ENCODE measurements at regions not wholly inside any gene's neighbourhood (a gene's known extent, or its start where the extent isn't known, plus 50 kb on each side); places are given as distances from the start of the nearest gene placed in this dataset.

DNA sequence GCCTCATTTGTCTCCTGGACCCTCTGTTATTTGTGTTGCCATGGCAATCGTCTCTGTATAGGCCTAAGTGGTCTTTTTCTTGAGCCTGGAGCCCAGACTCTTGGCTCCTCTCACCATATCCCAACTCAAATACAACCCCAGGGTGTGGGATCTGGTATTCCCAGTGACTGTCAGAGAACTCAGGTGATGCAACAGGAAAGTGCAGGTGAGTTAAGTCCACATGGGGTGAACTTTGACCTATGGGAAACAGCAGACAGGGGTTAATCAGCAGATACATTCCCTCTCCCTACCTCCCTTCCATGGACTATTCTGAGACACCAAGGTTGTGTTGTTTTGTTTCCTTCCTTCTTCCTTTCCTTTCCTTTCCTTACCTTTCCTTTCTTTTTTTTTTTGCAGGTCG, 130.9 kb upstream of the RPS6KA3 start:
- Histone ChIP-seq H3K27ac (ENCODE audit: extremely low read depth, low read depth, low read length) (no peak overlapping the region), H3K9me1 (ENCODE audit: control insufficient read depth, insufficient read depth, low read length) (no peaks in the 10 kb centered on the region), H3K4me3 (no peak overlapping the region), H3K4me2 (ENCODE audit: insufficient read depth, low read length) (no peak overlapping the region), H4K20me1 (replicated peaks; ENCODE audit: control insufficient read depth, insufficient read depth, low read length) (no peaks in the 10 kb centered on the region), H3K36me3 (ENCODE audit: control insufficient read depth, insufficient read depth, low read length) (no peaks in the 10 kb centered on the region), H3K79me2 (ENCODE audit: control insufficient read depth, insufficient read depth, low read length) (no peaks in the 10 kb centered on the region), H3K9me3 (replicated peaks; ENCODE audit: control insufficient read depth, insufficient read depth, low read depth, low read length) (no peaks in the 10 kb centered on the region), H3K4me1 (replicated peaks in 1 of 2; ENCODE audit: control insufficient read depth in 2 of 2, insufficient read depth in 2 of 2, low read length in 2 of 2) (no peaks in the 10 kb centered on the region), H3K27me3 (ENCODE audit: control insufficient read depth in 2 of 2, insufficient read depth in 2 of 2, low read length in 2 of 2) (no peaks in the 10 kb centered on the region), H3K9ac (ENCODE audit: insufficient read depth in 1 of 2, low read depth in 2 of 2, low read length in 2 of 2) (no peak overlapping the region), H2AFZ (ENCODE audit: low read depth, low read length) (no peak overlapping the region)
- no peak for FAIRE-seq
- ChIA-PET CTCF (ENCODE audit: low intra/inter-chr PET ratio) (no interaction called here), POLR2A (no interaction called here)
- intact Hi-C loops (cut with micrococcal nuclease): no loop called here
- no peak for DNase-seq (ENCODE audit: extremely low read depth in 1 of 4, low spot score in 3 of 4)
- no TSS peak for BruUV-seq (replicated peaks)
- in situ Hi-C loops (cut with MboI): no loop called here
- 6% methylated on average over 2 of the region's 2 CpGs for WGBS (ENCODE audit: insufficient coverage, low coverage, missing lambda C conversion rate)
- no peak for ATAC-seq
- TF ChIP-seq FOXP1 (CRISPR knock-in tag; IDR thresholded peaks at IDR 0.05): no peak
- TF ChIP-seq NONO (IDR thresholded peaks at IDR 0.05; ENCODE audit: low read depth in 2 of 2, low read length in 1 of 2): no peak
- TF ChIP-seq, protein P1, sequence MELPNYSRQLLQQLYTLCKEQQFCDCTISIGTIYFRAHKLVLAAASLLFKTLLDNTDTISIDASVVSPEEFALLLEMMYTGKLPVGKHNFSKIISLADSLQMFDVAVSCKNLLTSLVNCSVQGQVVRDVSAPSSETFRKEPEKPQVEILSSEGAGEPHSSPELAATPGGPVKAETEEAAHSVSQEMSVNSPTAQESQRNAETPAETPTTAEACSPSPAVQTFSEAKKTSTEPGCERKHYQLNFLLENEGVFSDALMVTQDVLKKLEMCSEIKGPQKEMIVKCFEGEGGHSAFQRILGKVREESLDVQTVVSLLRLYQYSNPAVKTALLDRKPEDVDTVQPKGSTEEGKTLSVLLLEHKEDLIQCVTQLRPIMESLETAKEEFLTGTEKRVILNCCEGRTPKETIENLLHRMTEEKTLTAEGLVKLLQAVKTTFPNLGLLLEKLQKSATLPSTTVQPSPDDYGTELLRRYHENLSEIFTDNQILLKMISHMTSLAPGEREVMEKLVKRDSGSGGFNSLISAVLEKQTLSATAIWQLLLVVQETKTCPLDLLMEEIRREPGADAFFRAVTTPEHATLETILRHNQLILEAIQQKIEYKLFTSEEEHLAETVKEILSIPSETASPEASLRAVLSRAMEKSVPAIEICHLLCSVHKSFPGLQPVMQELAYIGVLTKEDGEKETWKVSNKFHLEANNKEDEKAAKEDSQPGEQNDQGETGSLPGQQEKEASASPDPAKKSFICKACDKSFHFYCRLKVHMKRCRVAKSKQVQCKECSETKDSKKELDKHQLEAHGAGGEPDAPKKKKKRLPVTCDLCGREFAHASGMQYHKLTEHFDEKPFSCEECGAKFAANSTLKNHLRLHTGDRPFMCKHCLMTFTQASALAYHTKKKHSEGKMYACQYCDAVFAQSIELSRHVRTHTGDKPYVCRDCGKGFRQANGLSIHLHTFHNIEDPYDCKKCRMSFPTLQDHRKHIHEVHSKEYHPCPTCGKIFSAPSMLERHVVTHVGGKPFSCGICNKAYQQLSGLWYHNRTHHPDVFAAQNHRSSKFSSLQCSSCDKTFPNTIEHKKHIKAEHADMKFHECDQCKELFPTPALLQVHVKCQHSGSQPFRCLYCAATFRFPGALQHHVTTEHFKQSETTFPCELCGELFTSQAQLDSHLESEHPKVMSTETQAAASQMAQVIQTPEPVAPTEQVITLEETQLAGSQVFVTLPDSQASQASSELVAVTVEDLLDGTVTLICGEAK (IDR thresholded peaks at IDR 0.05): no peak
- TF ChIP-seq, protein P1 (CRISPR knock-in tag; IDR thresholded peaks at IDR 0.05): no peak
- TF ChIP-seq MCM3 (IDR thresholded peaks at IDR 0.05): no peak
- TF ChIP-seq ESRRB (CRISPR knock-in tag; IDR thresholded peaks at IDR 0.05; ENCODE audit: borderline replicate concordance): no peak
- TF ChIP-seq LCOR (CRISPR knock-in tag; IDR thresholded peaks at IDR 0.05): no peak
- no peak for TF ChIP-seq MEF2D (tag; conservative IDR thresholded peaks at IDR 0.05; ENCODE audit: low read depth)
- TF ChIP-seq CREB1 (IDR thresholded peaks at IDR 0.05): no peak
- no peak for TF ChIP-seq CREB1 (CRISPR knock-in tag; IDR thresholded peaks at IDR 0.05)
- no peak for TF ChIP-seq ZNF263 (CRISPR knock-in tag; IDR thresholded peaks at IDR 0.05; ENCODE audit: borderline replicate concordance)
- TF ChIP-seq ZNF146 (CRISPR knock-in tag; IDR thresholded peaks at IDR 0.05; ENCODE audit: unreplicated experiment): no peak

Measured in K562 (cell line).